ENCODE measurements at regions not wholly inside any gene's neighbourhood (a gene's known extent, or its start where the extent isn't known, plus 50 kb on each side); places are given as distances from the start of the nearest gene placed in this dataset.

DNA sequence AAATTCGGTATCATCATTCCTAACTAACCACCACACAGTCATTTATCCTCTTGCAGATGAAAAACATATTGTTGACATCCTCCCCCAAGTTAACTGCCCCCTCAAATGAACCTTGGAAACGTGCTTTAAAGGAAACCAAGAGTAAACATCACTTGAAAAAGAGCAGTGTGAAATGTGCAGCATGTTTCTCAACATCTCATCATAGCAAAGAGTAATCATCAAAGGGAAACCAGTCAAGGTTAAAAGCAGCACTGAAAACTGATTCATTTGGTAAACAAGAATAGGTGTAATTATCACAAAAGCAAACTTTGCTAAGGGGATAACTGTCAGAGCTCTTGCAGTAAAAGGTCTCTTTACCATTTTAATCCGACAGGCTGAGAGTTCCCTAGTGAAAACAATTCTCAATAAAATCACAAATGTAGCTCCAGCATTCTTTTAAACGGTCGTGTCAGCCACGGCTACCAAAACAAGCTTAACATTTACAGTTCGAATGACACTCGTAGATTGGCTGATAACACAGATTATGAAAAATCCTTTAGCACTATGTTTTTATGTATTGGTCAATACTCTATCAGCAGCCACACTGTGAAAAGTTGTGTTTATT, 461.0 kb downstream of the GBE1 start:
- H3K27me3 ChIP-seq = no peaks in the 10 kb centered on the region
- intact Hi-C loops (cut with DNase I) = no loop called here
- no peaks in the 10 kb centered on the region for H3K9me3 ChIP-seq (replicated peaks in 1 of 3)
- no peaks in the 10 kb centered on the region for H3K36me3 ChIP-seq (replicated peaks in 1 of 2)
- no peak for DNase-seq
- no peak overlapping the region for H3K27ac ChIP-seq
- TF ChIP-seq CTCF (IDR thresholded peaks at IDR 0.05) = no peak
- no peak for TF ChIP-seq POLR2A (IDR thresholded peaks at IDR 0.05)
- no peaks in the 10 kb centered on the region for H3K4me1 ChIP-seq (replicated peaks in 1 of 2)
- WGBS, 4 donors = 59 to 67% (median 63%) methylated on average over 8 of the region's 8 CpGs
- H3K4me3 ChIP-seq = no peak overlapping the region

GRCh38 chr3:81299481-81299880, 462.0 kb downstream of the GBE1 start:
- WGBS, 4 donors = 83 to 96% (median 90%) methylated on average over 3 of the region's 3 CpGs
- H3K4me3 ChIP-seq = no peak overlapping the region
- no peaks in the 10 kb centered on the region for H3K36me3 ChIP-seq (replicated peaks in 1 of 2)
- no peaks in the 10 kb centered on the region for H3K4me1 ChIP-seq (replicated peaks in 1 of 2)
- no peak for DNase-seq
- TF ChIP-seq POLR2A (IDR thresholded peaks at IDR 0.05) = no peak
- no peak for TF ChIP-seq CTCF (IDR thresholded peaks at IDR 0.05)
- H3K27me3 ChIP-seq = no peaks in the 10 kb centered on the region
- H3K9me3 ChIP-seq (replicated peaks in 1 of 3) = no peaks in the 10 kb centered on the region
- intact Hi-C loops (cut with DNase I) = no loop called here
- H3K27ac ChIP-seq = no peak overlapping the region

DNA sequence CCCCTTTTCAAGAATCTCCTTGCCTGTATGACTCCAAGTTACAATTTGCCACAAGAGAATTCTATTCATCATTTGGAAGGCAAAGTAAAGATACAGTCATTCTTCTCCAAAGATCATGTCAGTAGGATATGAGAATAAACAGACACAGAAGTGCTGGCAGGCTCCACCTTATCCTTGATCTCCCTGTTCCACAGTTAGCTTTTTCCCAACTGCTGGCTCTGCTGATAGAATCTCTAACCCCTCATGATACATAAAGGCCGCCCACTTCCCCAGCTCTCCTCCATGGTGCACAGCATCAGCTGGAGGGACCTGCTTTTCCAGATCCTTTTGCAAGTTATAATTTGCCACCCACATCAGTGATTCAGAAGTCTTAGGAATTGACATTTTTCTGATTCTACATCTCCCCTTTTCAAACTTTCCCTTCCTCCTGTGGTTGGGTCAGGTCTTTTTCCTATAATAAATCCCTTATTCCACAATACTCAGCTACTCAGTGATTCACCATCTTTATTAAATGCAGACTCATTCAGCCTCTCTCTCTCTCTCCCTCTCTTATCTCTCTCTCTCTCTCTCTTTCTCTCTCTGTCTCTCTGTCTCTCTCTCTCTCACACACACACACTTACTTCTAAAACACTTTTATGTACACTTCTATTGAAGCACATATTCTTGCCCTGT, 465.4 kb downstream of the GBE1 start:
- TF ChIP-seq CTCF (IDR thresholded peaks at IDR 0.05) = no peak
- no peak for TF ChIP-seq POLR2A (IDR thresholded peaks at IDR 0.05)
- Histone ChIP-seq H3K4me1 (replicated peaks in 1 of 2) (no peaks in the 10 kb centered on the region), H3K4me3 (no peak overlapping the region), H3K9me3 (replicated peaks in 1 of 3) (no peaks in the 10 kb centered on the region), H3K36me3 (replicated peaks in 1 of 2) (no peaks in the 10 kb centered on the region), H3K27ac (no peak overlapping the region), H3K27me3 (no peaks in the 10 kb centered on the region)
- intact Hi-C loops (cut with DNase I) = no loop called here
- DNase-seq = no peak
- WGBS, 4 donors = 80 to 93% (median 92%) methylated on average over 1 of the region's 1 CpG

DNA sequence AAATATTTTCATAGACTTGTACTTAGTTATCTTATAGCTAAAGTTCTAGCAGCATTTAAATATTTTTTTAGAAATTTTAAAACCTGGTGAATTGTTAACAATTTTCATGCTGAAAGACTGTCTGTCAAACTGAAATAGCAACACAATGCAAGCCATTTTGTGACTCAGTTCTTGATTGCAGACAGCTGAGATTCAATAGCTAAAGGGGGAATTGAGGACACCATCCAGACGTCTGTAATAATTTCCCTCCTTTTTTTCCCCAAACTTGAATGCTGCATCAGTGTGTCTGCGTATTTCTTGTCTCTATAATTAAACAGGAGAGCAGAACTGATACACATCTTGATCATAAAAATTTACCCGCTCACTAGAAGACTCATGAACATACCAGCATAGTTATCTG, 468.3 kb downstream of the GBE1 start:
- no peak overlapping the region for H3K4me3 ChIP-seq
- intact Hi-C loops (cut with DNase I) = no loop called here
- TF ChIP-seq POLR2A (IDR thresholded peaks at IDR 0.05) = no peak
- no peak for TF ChIP-seq CTCF (IDR thresholded peaks at IDR 0.05)
- no peaks in the 10 kb centered on the region for H3K9me3 ChIP-seq (replicated peaks in 1 of 3)
- no peak for DNase-seq
- no peaks in the 10 kb centered on the region for H3K36me3 ChIP-seq (replicated peaks in 1 of 2)
- 67 to 79% (median 74%) methylated on average over 3 of the region's 3 CpGs for WGBS, 4 donors
- no peaks in the 10 kb centered on the region for H3K27me3 ChIP-seq
- no peak overlapping the region for H3K27ac ChIP-seq
- H3K4me1 ChIP-seq (replicated peaks in 1 of 2) = no peaks in the 10 kb centered on the region
